HCT116 (cell line): ENCODE measurements at regions not wholly inside any gene's neighbourhood (a gene's known extent, or its start where the extent isn't known, plus 50 kb on each side); places are given as distances from the start of the nearest gene placed in this dataset.

Source experiments
- EZH2 ChIP-seq: fragments of 200-600 bp; sonication (generic); IDR thresholded peaks from 2 replicates; pipeline ENCODE4 v1.6.1; 2017; ENCODE audit warnings: antibody characterized with exemption, mixed run types
- RAD21 ChIP-seq: IDR thresholded peaks from 2 replicates; pipeline ENCODE4 v1.6.1; 2012; ENCODE audit warnings: low read depth, mild to moderate bottlenecking
- TF ChIP-seq, protein P1 (sequence below), 3 experiments: fragments of 200-600 bp in 1 of 3; sonication (generic) in 1 of 3; IDR thresholded peaks in 2 of 3; conservative IDR thresholded peaks in 1 of 3; 2 replicates each; pipeline ENCODE4 v1.5.1; 2012 to 2017; ENCODE audit warnings: low read depth in 2 of 3, low read length in 2 of 3, antibody characterized with exemption in 1 of 3, borderline replicate concordance in 1 of 3, control low read depth in 1 of 3, mild to moderate bottlenecking in 1 of 3, mixed read lengths in 1 of 3, mixed run types in 1 of 3, moderate library complexity in 1 of 3; ENCODE audit not compliant: insufficient read depth in 1 of 3
- TF ChIP-seq, protein P2 (sequence below): IDR thresholded peaks from 2 replicates; pipeline ENCODE4 v1.6.1; 2012

DNA sequence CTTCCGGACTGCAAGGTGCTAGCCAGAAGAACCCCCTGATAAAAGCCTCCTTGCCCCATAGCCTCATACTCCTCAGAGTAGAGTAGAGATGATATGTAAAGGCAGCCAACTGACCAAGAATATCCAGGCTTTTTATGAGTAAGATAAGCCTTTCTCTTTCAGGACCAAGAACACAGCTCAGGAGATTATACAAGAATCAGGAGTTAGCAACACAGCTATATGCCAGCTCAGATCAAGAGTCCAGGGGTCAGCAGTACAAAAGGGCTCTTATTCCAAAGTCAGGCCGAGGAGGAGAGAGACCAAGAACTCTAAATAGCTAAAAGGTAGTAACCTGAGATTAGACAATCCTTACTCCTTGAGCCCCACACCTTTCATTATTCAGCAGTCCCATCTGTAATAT lies 135.3 kb downstream of the BTG1 start:
- TF ChIP-seq, protein P1, sequence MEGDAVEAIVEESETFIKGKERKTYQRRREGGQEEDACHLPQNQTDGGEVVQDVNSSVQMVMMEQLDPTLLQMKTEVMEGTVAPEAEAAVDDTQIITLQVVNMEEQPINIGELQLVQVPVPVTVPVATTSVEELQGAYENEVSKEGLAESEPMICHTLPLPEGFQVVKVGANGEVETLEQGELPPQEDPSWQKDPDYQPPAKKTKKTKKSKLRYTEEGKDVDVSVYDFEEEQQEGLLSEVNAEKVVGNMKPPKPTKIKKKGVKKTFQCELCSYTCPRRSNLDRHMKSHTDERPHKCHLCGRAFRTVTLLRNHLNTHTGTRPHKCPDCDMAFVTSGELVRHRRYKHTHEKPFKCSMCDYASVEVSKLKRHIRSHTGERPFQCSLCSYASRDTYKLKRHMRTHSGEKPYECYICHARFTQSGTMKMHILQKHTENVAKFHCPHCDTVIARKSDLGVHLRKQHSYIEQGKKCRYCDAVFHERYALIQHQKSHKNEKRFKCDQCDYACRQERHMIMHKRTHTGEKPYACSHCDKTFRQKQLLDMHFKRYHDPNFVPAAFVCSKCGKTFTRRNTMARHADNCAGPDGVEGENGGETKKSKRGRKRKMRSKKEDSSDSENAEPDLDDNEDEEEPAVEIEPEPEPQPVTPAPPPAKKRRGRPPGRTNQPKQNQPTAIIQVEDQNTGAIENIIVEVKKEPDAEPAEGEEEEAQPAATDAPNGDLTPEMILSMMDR (IDR thresholded peaks at IDR 0.05 in 2 of 3, conservative IDR thresholded peaks at IDR 0.05 in 1 of 3; ENCODE audit: borderline replicate concordance in 1 of 3, insufficient read depth in 1 of 3, low read depth in 2 of 3, low read length in 2 of 3) = no peak
- TF ChIP-seq RAD21 (no peak), EZH2 (no peak)
- TF ChIP-seq, protein P2, sequence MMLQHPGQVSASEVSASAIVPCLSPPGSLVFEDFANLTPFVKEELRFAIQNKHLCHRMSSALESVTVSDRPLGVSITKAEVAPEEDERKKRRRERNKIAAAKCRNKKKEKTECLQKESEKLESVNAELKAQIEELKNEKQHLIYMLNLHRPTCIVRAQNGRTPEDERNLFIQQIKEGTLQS = no peak
